A549 (cell line): ENCODE measurements at regions not wholly inside any gene's neighbourhood (a gene's known extent, or its start where the extent isn't known, plus 50 kb on each side); places are given as distances from the start of the nearest gene placed in this dataset.
A peak's percentile ranks its signal among the peaks of the same experiment; 100 is the strongest.

Experiments used
- CHD4 ChIP-seq: fragments of 200-600 bp; sonication (generic); IDR thresholded peaks from 2 replicates; pipeline ENCODE4 v1.6.1; 2016; ENCODE audit warnings: antibody characterized with exemption, mild to moderate bottlenecking, borderline replicate concordance
- EP300 ChIP-seq, 2 experiments: fragments of >200 bp; sonication (Bioruptor Twin); formaldehyde crosslinking; IDR thresholded peaks; 2 replicates in 1 of 2; 3 replicates in 1 of 2; pipeline ENCODE4 v1.6.1; 2016 to 2017
- HOXA7 ChIP-seq: fragments of 250-450 bp; sonication (Bioruptor Pico); IDR thresholded peaks from 2 replicates; pipeline ENCODE4 v1.5.0; 2020; ENCODE audit warnings: mild to moderate bottlenecking, moderate library complexity
- KDM1A ChIP-seq: fragments of 200-600 bp; sonication (generic); IDR thresholded peaks from 2 replicates; pipeline ENCODE4 v1.6.1; 2016; ENCODE audit warnings: low read depth, mild to moderate bottlenecking
- MAFK ChIP-seq: fragments of 450-650 bp; IDR thresholded peaks from 2 replicates; pipeline ENCODE4 v1.6.1; 2014; ENCODE audit not compliant: partially characterized antibody
- MYC ChIP-seq: IDR thresholded peaks from 2 replicates; pipeline ENCODE4 v1.6.1; 2012; ENCODE audit warnings: mild to moderate bottlenecking, inconsistent platforms, low read length, improper control_type of control experiment, borderline replicate concordance
- POLR2A ChIP-seq: IDR thresholded peaks from 2 replicates; pipeline ENCODE4 v1.6.1; 2012; ENCODE audit warnings: mild to moderate bottlenecking, low read length
- RARB ChIP-seq: fragments of 250-450 bp; sonication (Bioruptor Pico); IDR thresholded peaks from 2 replicates; pipeline ENCODE4 v1.8.0; 2021; ENCODE audit warnings: mild to moderate bottlenecking, moderate library complexity
- RNF2 ChIP-seq: fragments of 200-600 bp; sonication (generic); IDR thresholded peaks from 2 replicates; pipeline ENCODE4 v1.6.1; 2016; ENCODE audit warnings: low read depth, mild to moderate bottlenecking, antibody characterized with exemption, moderate library complexity, borderline replicate concordance
- TF ChIP-seq, protein P1 (sequence below): fragments of >200 bp; sonication (Bioruptor Twin); formaldehyde crosslinking; IDR thresholded peaks from 3 replicates; pipeline ENCODE4 v1.5.1; 2016
- TF ChIP-seq, protein P2 (sequence below): fragments of 150-350 bp; IDR thresholded peaks from 2 replicates; pipeline ENCODE4 v1.6.1; 2014; ENCODE audit warnings: low read depth, mild to moderate bottlenecking, low read length
- TF ChIP-seq, protein P3 (sequence below): fragments of 200-600 bp; sonication (generic); IDR thresholded peaks from 2 replicates; pipeline ENCODE4 v1.6.1; 2016; ENCODE audit warnings: antibody characterized with exemption, mild to moderate bottlenecking, moderate library complexity
- TF ChIP-seq, protein P4 (sequence below): IDR thresholded peaks from 2 replicates; pipeline ENCODE4 v1.6.1; 2012

DNA sequence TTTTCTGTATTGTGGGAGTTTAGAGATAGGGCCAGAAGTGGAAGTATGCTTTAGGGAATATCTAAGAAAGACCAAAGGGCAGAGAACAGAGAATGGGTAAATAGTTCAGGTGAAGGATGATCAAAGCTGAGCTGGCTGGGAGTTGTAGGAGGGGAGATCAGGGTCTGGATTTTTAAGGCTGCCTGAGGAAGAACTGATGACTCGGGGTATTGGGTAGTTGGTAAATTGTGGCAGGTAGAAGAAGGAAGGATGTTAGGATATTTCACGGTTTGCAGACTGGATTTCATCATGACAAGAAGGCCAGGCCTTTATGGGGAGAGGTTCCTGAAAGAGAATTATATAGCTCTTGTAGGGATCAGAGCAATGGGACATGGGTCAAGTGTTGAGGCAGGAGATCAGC is 492.9 kb downstream of the UTRN start:
- peak; percentile 33 for TF ChIP-seq MAFK
- TF ChIP-seq, protein P1, sequence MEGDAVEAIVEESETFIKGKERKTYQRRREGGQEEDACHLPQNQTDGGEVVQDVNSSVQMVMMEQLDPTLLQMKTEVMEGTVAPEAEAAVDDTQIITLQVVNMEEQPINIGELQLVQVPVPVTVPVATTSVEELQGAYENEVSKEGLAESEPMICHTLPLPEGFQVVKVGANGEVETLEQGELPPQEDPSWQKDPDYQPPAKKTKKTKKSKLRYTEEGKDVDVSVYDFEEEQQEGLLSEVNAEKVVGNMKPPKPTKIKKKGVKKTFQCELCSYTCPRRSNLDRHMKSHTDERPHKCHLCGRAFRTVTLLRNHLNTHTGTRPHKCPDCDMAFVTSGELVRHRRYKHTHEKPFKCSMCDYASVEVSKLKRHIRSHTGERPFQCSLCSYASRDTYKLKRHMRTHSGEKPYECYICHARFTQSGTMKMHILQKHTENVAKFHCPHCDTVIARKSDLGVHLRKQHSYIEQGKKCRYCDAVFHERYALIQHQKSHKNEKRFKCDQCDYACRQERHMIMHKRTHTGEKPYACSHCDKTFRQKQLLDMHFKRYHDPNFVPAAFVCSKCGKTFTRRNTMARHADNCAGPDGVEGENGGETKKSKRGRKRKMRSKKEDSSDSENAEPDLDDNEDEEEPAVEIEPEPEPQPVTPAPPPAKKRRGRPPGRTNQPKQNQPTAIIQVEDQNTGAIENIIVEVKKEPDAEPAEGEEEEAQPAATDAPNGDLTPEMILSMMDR, result no peak
- no peak for TF ChIP-seq MYC
- TF ChIP-seq RNF2, result no peak
- TF ChIP-seq, protein P2, sequence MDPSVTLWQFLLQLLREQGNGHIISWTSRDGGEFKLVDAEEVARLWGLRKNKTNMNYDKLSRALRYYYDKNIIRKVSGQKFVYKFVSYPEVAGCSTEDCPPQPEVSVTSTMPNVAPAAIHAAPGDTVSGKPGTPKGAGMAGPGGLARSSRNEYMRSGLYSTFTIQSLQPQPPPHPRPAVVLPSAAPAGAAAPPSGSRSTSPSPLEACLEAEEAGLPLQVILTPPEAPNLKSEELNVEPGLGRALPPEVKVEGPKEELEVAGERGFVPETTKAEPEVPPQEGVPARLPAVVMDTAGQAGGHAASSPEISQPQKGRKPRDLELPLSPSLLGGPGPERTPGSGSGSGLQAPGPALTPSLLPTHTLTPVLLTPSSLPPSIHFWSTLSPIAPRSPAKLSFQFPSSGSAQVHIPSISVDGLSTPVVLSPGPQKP, result no peak
- TF ChIP-seq KDM1A, result no peak
- TF ChIP-seq POLR2A, result no peak
- TF ChIP-seq, protein P3, sequence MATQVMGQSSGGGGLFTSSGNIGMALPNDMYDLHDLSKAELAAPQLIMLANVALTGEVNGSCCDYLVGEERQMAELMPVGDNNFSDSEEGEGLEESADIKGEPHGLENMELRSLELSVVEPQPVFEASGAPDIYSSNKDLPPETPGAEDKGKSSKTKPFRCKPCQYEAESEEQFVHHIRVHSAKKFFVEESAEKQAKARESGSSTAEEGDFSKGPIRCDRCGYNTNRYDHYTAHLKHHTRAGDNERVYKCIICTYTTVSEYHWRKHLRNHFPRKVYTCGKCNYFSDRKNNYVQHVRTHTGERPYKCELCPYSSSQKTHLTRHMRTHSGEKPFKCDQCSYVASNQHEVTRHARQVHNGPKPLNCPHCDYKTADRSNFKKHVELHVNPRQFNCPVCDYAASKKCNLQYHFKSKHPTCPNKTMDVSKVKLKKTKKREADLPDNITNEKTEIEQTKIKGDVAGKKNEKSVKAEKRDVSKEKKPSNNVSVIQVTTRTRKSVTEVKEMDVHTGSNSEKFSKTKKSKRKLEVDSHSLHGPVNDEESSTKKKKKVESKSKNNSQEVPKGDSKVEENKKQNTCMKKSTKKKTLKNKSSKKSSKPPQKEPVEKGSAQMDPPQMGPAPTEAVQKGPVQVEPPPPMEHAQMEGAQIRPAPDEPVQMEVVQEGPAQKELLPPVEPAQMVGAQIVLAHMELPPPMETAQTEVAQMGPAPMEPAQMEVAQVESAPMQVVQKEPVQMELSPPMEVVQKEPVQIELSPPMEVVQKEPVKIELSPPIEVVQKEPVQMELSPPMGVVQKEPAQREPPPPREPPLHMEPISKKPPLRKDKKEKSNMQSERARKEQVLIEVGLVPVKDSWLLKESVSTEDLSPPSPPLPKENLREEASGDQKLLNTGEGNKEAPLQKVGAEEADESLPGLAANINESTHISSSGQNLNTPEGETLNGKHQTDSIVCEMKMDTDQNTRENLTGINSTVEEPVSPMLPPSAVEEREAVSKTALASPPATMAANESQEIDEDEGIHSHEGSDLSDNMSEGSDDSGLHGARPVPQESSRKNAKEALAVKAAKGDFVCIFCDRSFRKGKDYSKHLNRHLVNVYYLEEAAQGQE, result no peak
- no peak for TF ChIP-seq EP300 (IDR thresholded peaks at IDR 0.05)
- TF ChIP-seq HOXA7 (CRISPR knock-in tag), result no peak
- no peak for TF ChIP-seq CHD4
- TF ChIP-seq RARB (CRISPR knock-in tag), result no peak
- TF ChIP-seq, protein P4, sequence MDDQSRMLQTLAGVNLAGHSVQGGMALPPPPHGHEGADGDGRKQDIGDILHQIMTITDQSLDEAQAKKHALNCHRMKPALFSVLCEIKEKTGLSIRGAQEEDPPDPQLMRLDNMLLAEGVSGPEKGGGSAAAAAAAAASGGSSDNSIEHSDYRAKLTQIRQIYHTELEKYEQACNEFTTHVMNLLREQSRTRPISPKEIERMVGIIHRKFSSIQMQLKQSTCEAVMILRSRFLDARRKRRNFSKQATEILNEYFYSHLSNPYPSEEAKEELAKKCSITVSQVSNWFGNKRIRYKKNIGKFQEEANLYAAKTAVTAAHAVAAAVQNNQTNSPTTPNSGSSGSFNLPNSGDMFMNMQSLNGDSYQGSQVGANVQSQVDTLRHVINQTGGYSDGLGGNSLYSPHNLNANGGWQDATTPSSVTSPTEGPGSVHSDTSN, result no peak
